ENCODE measurements at regions not wholly inside any gene's neighbourhood (a gene's known extent, or its start where the extent isn't known, plus 50 kb on each side); places are given as distances from the start of the nearest gene placed in this dataset.

GRCh38 chr2:2472044-2472443 is 141.0 kb upstream of the MYT1L start:
- Histone ChIP-seq H3K9me3 (no peaks in the 10 kb centered on the region), H3K4me1 (no peaks in the 10 kb centered on the region), H3K27ac (no peak overlapping the region), H3K36me3 (no peaks in the 10 kb centered on the region), H3K27me3 (no peaks in the 10 kb centered on the region), H3K4me3 (no peak overlapping the region)
- no peak for TF ChIP-seq POLR2A (IDR thresholded peaks at IDR 0.05)
- TF ChIP-seq CTCF (IDR thresholded peaks at IDR 0.05): no peak
- intact Hi-C loops (cut with DNase I; ENCODE audit: low total_unique reads): no loop called here
- no peak for DNase-seq

DNA sequence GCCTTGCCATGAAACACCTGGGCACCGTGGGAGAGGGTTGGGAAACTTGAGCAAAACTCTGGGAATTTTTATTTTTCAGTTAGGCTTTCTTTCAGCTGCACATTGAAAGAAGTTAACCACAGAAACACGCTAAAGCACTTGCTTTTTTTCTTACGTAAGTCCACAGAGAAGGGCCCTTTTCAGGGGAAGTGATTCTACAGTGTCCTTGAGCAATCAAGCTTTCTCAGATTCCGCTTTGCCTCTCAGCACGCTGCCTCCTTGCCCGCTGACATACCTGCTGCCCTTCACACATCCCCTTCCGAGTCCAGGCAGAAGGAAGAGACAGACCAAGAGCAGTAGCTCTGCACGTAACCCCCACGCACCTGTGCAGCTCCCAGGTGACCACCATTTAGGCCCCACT is 135.5 kb upstream of the MYT1L start:
- no peaks in the 10 kb centered on the region for H3K27me3 ChIP-seq
- intact Hi-C loops (cut with DNase I; ENCODE audit: low total_unique reads): no loop called here

DNA sequence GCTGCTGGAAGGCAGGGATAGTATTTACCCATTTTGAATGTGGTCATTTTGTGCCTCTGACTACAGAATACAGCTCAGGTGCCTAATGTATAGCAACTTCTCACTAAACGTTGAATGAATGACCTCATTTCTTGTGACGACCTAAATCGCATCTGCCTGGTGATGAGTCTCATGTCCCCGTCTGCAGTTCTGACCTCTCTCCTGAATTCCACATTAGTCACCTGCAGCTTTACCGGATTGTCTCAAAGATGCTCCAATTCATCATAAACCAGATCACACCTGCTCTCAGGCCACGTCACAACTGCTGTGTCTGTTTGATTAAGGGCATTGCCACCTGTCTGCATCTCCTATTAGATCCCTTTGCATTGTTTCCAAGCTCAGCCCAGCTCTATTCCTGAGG is 133.6 kb upstream of the MYT1L start:
- no peaks in the 10 kb centered on the region for H3K9me3 ChIP-seq
- no peak for DNase-seq
- H3K27me3 ChIP-seq: no peaks in the 10 kb centered on the region
- no peak overlapping the region for H3K4me3 ChIP-seq
- intact Hi-C loops (cut with DNase I; ENCODE audit: low total_unique reads): no loop called here
- H3K36me3 ChIP-seq: no peaks in the 10 kb centered on the region
- no peaks in the 10 kb centered on the region for H3K4me1 ChIP-seq
- no peak overlapping the region for H3K27ac ChIP-seq
- TF ChIP-seq CTCF (IDR thresholded peaks at IDR 0.05) (no peak), POLR2A (IDR thresholded peaks at IDR 0.05) (no peak)

More for the DNA sequence above, 135.5 kb upstream of the MYT1L start:
- no peak overlapping the region for H3K4me3 ChIP-seq
- TF ChIP-seq POLR2A (IDR thresholded peaks at IDR 0.05): no peak
- TF ChIP-seq CTCF (IDR thresholded peaks at IDR 0.05): no peak
- H3K9me3 ChIP-seq: no peaks in the 10 kb centered on the region
- H3K36me3 ChIP-seq: no peaks in the 10 kb centered on the region
- H3K4me1 ChIP-seq: no peaks in the 10 kb centered on the region
- no peak overlapping the region for H3K27ac ChIP-seq
- DNase-seq: no peak

DNA sequence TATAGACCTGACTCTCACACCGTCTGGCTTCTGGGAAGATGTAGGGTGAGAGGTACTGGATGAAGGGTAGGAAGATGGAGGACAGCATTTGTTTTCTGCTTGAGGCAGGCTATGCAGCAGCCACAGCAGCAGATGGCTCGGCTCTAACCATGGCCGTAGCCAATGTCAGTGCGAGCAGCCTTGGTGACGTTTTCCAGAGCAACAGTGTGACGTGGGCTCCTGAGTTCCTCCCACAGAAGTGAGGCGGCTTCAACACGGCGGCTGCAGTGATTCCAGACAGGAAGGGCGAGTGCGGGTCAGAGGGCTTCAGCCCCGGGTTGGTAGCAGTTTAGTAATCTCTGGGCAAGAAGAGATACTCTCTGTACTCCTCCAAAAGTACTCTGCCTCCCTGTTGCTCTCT is 133.0 kb upstream of the MYT1L start:
- H3K9me3 ChIP-seq: no peaks in the 10 kb centered on the region
- H3K36me3 ChIP-seq: no peaks in the 10 kb centered on the region
- no peak for TF ChIP-seq CTCF (IDR thresholded peaks at IDR 0.05)
- no peak for TF ChIP-seq POLR2A (IDR thresholded peaks at IDR 0.05)
- H3K27me3 ChIP-seq: no peaks in the 10 kb centered on the region
- no peaks in the 10 kb centered on the region for H3K4me1 ChIP-seq
- no peak overlapping the region for H3K27ac ChIP-seq
- no peak for DNase-seq
- intact Hi-C loops (cut with DNase I; ENCODE audit: low total_unique reads): no loop called here
- H3K4me3 ChIP-seq: no peak overlapping the region

- Histone ChIP-seq H3K27ac (no peak overlapping the region), H3K36me3 (no peaks in the 10 kb centered on the region), H3K27me3 (no peaks in the 10 kb centered on the region), H3K9me3 (no peaks in the 10 kb centered on the region), H3K4me3 (no peak overlapping the region), H3K4me1 (no peaks in the 10 kb centered on the region)
- DNase-seq: no peak
- TF ChIP-seq CTCF (IDR thresholded peaks at IDR 0.05): no peak
- no peak for TF ChIP-seq POLR2A (IDR thresholded peaks at IDR 0.05)
- intact Hi-C loops (cut with DNase I; ENCODE audit: low total_unique reads): no loop called here
Observed at GRCh38 chr2:2456721-2457120, 125.6 kb upstream of the MYT1L start.

Measured in uterus (tissue), 3 donors.